Gastroesophageal sphincter (tissue), 4 donors: ENCODE measurements at regions not wholly inside any gene's neighbourhood (a gene's known extent, or its start where the extent isn't known, plus 50 kb on each side); places are given as distances from the start of the nearest gene placed in this dataset.

ENCODE experiments used
- ATAC-seq: fragments of 150-250 bp; one replicate; pipeline ENCODE4 v1.9.1; 2016; ENCODE audit warnings: mild to moderate bottlenecking, moderate library complexity
- H3K27ac ChIP-seq, 4 donors: fragments of 200-600 bp; sonication (generic) in 3 of 4; 1 replicate in 3 of 4; 2 replicates in 1 of 4; pipeline ENCODE4 v1.5.1; 2016 to 2019
- H3K27me3 ChIP-seq: fragments of 200-600 bp; sonication (generic); one replicate; pipeline ENCODE4 v1.5.1; 2019
- H3K36me3 ChIP-seq, 2 donors: fragments of 200-600 bp; sonication (generic); one replicate each; pipeline ENCODE4 v1.5.1; 2019; ENCODE audit warnings: control low read depth in 1 of 2
- H3K4me1 ChIP-seq, 3 donors: fragments of 200-600 bp; sonication (generic); 1 replicate in 2 of 3; 2 replicates in 1 of 3; pipeline ENCODE4 v1.5.1; 2016 to 2019; ENCODE audit warnings: control low read depth in 2 of 3
- H3K4me3 ChIP-seq, 2 donors: fragments of 200-600 bp; sonication (generic); one replicate each; pipeline ENCODE4 v1.5.1; 2019; ENCODE audit warnings: mild to moderate bottlenecking in 1 of 2, moderate library complexity in 1 of 2
- H3K9me3 ChIP-seq, 3 donors: fragments of 200-600 bp; sonication (generic); one replicate each; pipeline ENCODE4 v1.5.1; 2017 to 2019; ENCODE audit warnings: control low read depth in 2 of 3
- CTCF ChIP-seq, 4 experiments: fragments of 200-600 bp in 2 of 4; fragments of 450-650 bp in 2 of 4; sonication (generic) in 1 of 4; IDR thresholded peaks; one replicate each; pipeline ENCODE4 v1.5.1; 2017 to 2019; ENCODE audit warnings: antibody characterized with exemption in 4 of 4, mild to moderate bottlenecking in 2 of 4, moderate library complexity in 2 of 4
- EP300 ChIP-seq: sonication (generic); formaldehyde crosslinking; IDR thresholded peaks from one replicate; pipeline ENCODE4 v1.6.1; 2017; ENCODE audit warnings: antibody characterized with exemption, mild to moderate bottlenecking
- POLR2A ChIP-seq, 2 donors: fragments of 450-650 bp; IDR thresholded peaks; one replicate each; pipeline ENCODE4 v1.6.1; 2017; ENCODE audit warnings: antibody characterized with exemption in 2 of 2, mild to moderate bottlenecking in 2 of 2, moderate library complexity in 1 of 2
- POLR2AphosphoS5 ChIP-seq: sonication (generic); formaldehyde crosslinking; IDR thresholded peaks from one replicate; pipeline ENCODE4 v1.6.1; 2017; ENCODE audit warnings: antibody characterized with exemption
- WGBS, 2 donors: methylation state at CpG; one replicate each; pipeline ENCODE4 v1.1.5; 2018; ENCODE audit warnings: low coverage in 1 of 2; 5-methylcytosine and 5-hydroxymethylcytosine counted together

GRCh38 chr6:95186710-95187109, 390.6 kb upstream of the MANEA start:
- Histone ChIP-seq H3K27me3 (no peaks in the 10 kb centered on the region), H3K36me3 (no peaks in the 10 kb centered on the region), H3K4me3 (no peak overlapping the region), H3K27ac (no peak overlapping the region), H3K9me3 (no peaks in the 10 kb centered on the region), H3K4me1 (no peaks in the 10 kb centered on the region)
- 33 to 36% methylated on average over 1 of the region's 1 CpG for WGBS, 2 donors
- ATAC-seq = no peak
- TF ChIP-seq POLR2A (IDR thresholded peaks at IDR 0.05) (no peak), CTCF (IDR thresholded peaks at IDR 0.05) (no peak), EP300 (no peak), POLR2AphosphoS5 (no peak)

DNA sequence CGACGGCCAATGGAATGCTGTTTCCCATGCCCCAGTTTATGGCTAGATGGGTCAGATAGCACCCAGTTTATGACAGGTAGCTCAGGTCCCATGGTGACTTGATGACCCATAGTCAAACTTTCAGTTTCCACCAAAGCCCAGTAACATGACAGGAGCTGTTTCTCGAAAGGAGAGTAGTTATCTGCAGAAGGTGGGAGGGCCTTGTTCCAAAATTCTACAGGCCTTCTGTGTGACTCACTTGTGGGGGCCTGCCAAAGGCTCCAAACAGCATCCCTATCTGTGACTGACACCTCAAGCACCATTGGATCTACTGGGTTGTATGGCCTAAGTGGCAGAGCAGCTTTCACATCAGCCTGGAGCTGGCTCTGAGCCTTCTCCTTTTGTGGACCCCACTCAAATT, 379.7 kb upstream of the MANEA start:
- TF ChIP-seq CTCF (IDR thresholded peaks at IDR 0.05) (no peak), EP300 (no peak), POLR2A (IDR thresholded peaks at IDR 0.05) (no peak), POLR2AphosphoS5 (no peak)
- Histone ChIP-seq H3K36me3 (no peaks in the 10 kb centered on the region), H3K9me3 (no peaks in the 10 kb centered on the region), H3K4me1 (no peaks in the 10 kb centered on the region), H3K4me3 (no peak overlapping the region), H3K27ac (no peak overlapping the region), H3K27me3 (no peaks in the 10 kb centered on the region)
- no peak for ATAC-seq
- 95% methylated on average over 3 of the region's 3 CpGs; no CpG with 5 or more reads in 1 of the 2 donors for WGBS, 2 donors

- no peaks in the 10 kb centered on the region for H3K4me1 ChIP-seq
- H3K9me3 ChIP-seq = no peaks in the 10 kb centered on the region
- no peaks in the 10 kb centered on the region for H3K36me3 ChIP-seq
- ATAC-seq = no peak
- no peak overlapping the region for H3K4me3 ChIP-seq
- WGBS, 2 donors = 44 to 54% methylated on average over 1 to 2 of the region's 2 CpGs
- H3K27ac ChIP-seq = no peak overlapping the region
- H3K27me3 ChIP-seq = no peaks in the 10 kb centered on the region
- TF ChIP-seq POLR2A (IDR thresholded peaks at IDR 0.05) (no peak), CTCF (IDR thresholded peaks at IDR 0.05) (peak in 1 of 4 experiments; percentile 39)
Measured at GRCh38 chr6:95203153-95203754, 374.1 kb upstream of the MANEA start.

GRCh38 chr6:95204178-95204577, 373.2 kb upstream of the MANEA start:
- WGBS, 2 donors = 50 to 76% methylated on average over 1 to 2 of the region's 2 CpGs
- TF ChIP-seq POLR2A (IDR thresholded peaks at IDR 0.05) (no peak), POLR2AphosphoS5 (no peak), CTCF (IDR thresholded peaks at IDR 0.05) (no peak)

GRCh38 chr6:95208621-95209020, 368.7 kb upstream of the MANEA start:
- Histone ChIP-seq H3K36me3 (no peaks in the 10 kb centered on the region), H3K27me3 (no peaks in the 10 kb centered on the region), H3K4me1 (no peaks in the 10 kb centered on the region), H3K27ac (no peak overlapping the region), H3K9me3 (no peaks in the 10 kb centered on the region), H3K4me3 (no peak overlapping the region)
- TF ChIP-seq POLR2AphosphoS5 = no peak
- TF ChIP-seq EP300 = no peak
- TF ChIP-seq CTCF (IDR thresholded peaks at IDR 0.05) = no peak
- no peak for TF ChIP-seq POLR2A (IDR thresholded peaks at IDR 0.05)
- WGBS, 2 donors = 20 to 53% methylated on average over 2 of the region's 2 CpGs
- ATAC-seq = no peak

More at GRCh38 chr6:95204178-95204577, 373.2 kb upstream of the MANEA start:
- Histone ChIP-seq H3K9me3 (no peaks in the 10 kb centered on the region), H3K4me3 (no peak overlapping the region), H3K27ac (no peak overlapping the region), H3K4me1 (no peaks in the 10 kb centered on the region), H3K36me3 (no peaks in the 10 kb centered on the region), H3K27me3 (no peaks in the 10 kb centered on the region)
- ATAC-seq = no peak
